ENCODE measurements at regions not wholly inside any gene's neighbourhood (a gene's known extent, or its start where the extent isn't known, plus 50 kb on each side); places are given as distances from the start of the nearest gene placed in this dataset.

DNA sequence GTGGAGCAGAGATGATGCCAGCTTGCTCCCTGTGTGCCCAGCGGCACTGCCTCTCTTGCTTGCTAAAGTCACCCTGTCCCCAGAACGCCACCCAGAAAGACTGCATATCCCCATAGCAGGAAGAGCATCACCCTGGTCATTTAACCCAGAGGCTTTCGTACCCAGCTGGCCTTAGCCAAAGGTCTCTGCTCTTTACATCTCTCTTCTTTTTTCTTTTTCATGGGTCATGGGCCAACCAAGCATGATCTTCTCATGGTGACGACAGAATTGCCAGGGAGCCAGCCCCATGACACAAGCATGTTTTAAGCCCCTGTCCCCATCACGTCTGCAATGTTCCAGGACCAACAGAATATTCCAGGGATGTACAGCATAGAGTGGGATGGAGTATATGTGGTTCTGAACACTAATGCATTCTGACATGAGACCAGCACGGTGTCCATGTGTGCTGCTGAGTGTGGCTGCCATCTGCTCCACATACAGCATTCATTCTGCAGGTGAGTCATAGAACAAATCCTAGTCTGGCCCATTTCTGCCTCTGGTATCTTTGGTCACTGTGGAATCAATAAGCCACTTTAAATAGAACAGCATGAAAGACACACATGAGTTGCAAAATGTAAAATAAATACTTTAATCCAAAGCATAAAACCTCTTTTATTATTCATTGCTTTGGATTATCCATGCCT is 203.0 kb downstream of the MED10 start:
- TF ChIP-seq, protein P1, sequence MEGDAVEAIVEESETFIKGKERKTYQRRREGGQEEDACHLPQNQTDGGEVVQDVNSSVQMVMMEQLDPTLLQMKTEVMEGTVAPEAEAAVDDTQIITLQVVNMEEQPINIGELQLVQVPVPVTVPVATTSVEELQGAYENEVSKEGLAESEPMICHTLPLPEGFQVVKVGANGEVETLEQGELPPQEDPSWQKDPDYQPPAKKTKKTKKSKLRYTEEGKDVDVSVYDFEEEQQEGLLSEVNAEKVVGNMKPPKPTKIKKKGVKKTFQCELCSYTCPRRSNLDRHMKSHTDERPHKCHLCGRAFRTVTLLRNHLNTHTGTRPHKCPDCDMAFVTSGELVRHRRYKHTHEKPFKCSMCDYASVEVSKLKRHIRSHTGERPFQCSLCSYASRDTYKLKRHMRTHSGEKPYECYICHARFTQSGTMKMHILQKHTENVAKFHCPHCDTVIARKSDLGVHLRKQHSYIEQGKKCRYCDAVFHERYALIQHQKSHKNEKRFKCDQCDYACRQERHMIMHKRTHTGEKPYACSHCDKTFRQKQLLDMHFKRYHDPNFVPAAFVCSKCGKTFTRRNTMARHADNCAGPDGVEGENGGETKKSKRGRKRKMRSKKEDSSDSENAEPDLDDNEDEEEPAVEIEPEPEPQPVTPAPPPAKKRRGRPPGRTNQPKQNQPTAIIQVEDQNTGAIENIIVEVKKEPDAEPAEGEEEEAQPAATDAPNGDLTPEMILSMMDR (IDR thresholded peaks at IDR 0.05), result no peak
- TF ChIP-seq POLR2A (IDR thresholded peaks at IDR 0.05), result no peak

Measured in adrenal gland (tissue), 5 donors.